ENCODE measurements at regions not wholly inside any gene's neighbourhood (a gene's known extent, or its start where the extent isn't known, plus 50 kb on each side); places are given as distances from the start of the nearest gene placed in this dataset.

GRCh38 chr3:84601303-84601702 is 357.5 kb upstream of the CADM2 start:
- intact Hi-C loops (cut with DNase I, micrococcal nuclease), result no loop called here
- no peaks in the 10 kb centered on the region for H3K36me3 Mint-ChIP-seq (ENCODE audit: low read depth)
- H3K9me3 ChIP-seq (ENCODE audit: control insufficient read depth in 1 of 2, insufficient read depth in 1 of 2, low read length in 2 of 2), result no peaks in the 10 kb centered on the region
- no peak overlapping the region for H3K4me3 ChIP-seq (ENCODE audit: low read length)
- TF ChIP-seq, protein P1, sequence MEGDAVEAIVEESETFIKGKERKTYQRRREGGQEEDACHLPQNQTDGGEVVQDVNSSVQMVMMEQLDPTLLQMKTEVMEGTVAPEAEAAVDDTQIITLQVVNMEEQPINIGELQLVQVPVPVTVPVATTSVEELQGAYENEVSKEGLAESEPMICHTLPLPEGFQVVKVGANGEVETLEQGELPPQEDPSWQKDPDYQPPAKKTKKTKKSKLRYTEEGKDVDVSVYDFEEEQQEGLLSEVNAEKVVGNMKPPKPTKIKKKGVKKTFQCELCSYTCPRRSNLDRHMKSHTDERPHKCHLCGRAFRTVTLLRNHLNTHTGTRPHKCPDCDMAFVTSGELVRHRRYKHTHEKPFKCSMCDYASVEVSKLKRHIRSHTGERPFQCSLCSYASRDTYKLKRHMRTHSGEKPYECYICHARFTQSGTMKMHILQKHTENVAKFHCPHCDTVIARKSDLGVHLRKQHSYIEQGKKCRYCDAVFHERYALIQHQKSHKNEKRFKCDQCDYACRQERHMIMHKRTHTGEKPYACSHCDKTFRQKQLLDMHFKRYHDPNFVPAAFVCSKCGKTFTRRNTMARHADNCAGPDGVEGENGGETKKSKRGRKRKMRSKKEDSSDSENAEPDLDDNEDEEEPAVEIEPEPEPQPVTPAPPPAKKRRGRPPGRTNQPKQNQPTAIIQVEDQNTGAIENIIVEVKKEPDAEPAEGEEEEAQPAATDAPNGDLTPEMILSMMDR (IDR thresholded peaks at IDR 0.05), result no peak
- H3K27me3 Mint-ChIP-seq, result no peaks in the 10 kb centered on the region
- no peak overlapping the region for H3K27ac Mint-ChIP-seq
- H3K27me3 ChIP-seq (ENCODE audit: control insufficient read depth in 1 of 2, insufficient read depth in 2 of 2, low read length in 2 of 2), result no peaks in the 10 kb centered on the region
- ChIA-PET POLR2A (no interaction called here), CTCF (no interaction called here)
- ATAC-seq (ENCODE audit: poor library complexity) (no peak), DNase-seq (no peak)
- no peaks in the 10 kb centered on the region for H3K36me3 ChIP-seq (ENCODE audit: insufficient read depth, low read length)
- no peaks in the 10 kb centered on the region for H3K4me1 Mint-ChIP-seq (ENCODE audit: low read depth)
- H3K4me1 ChIP-seq (ENCODE audit: insufficient read depth, low read length), result no peaks in the 10 kb centered on the region
- H3K9me3 Mint-ChIP-seq, result peaks cover 6% of the 10 kb centered on the region
- no peak overlapping the region for H3K4me3 Mint-ChIP-seq
- H3K27ac ChIP-seq (ENCODE audit: low read depth in 1 of 2, low read length in 2 of 2), result no peak overlapping the region

DNA sequence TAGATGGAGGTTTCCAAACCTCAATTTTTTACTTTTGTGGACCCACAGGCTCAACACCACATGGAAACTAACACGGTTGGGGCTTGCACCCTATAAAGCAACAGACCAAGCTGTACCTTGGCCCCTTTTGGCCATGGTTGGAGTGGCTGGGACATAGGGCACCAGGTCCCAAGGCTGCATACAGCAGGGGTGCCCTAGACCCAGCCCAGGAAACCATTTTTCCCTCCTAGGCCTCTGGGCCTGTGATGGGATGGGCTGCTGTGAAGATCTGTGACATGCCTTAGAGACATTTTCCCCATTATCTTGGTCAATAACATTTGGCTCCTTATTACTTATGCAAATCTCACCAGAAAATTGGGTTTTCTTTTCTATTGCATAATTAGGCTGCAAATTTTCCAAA is 337.0 kb upstream of the CADM2 start:
- intact Hi-C loops (cut with DNase I, micrococcal nuclease), result no loop called here
- no peak overlapping the region for H3K27ac Mint-ChIP-seq
- POLR2A ChIA-PET, result no interaction called here
- TF ChIP-seq, protein P1 (IDR thresholded peaks at IDR 0.05), result no peak
- H3K27me3 ChIP-seq (ENCODE audit: control insufficient read depth in 1 of 2, insufficient read depth in 2 of 2, low read length in 2 of 2), result no peaks in the 10 kb centered on the region
- no peak overlapping the region for H3K27ac ChIP-seq (ENCODE audit: low read depth in 1 of 2, low read length in 2 of 2)
- H3K27me3 Mint-ChIP-seq, result no peaks in the 10 kb centered on the region
- H3K4me1 Mint-ChIP-seq (ENCODE audit: low read depth), result no peaks in the 10 kb centered on the region
- H3K4me3 Mint-ChIP-seq, result no peak overlapping the region
- CTCF ChIA-PET, result no interaction called here
- H3K9me3 ChIP-seq (ENCODE audit: control insufficient read depth in 1 of 2, insufficient read depth in 1 of 2, low read length in 2 of 2), result peaks cover 0 to 4% of the 10 kb centered on the region in 2 experiments
- H3K36me3 ChIP-seq (ENCODE audit: insufficient read depth, low read length), result no peaks in the 10 kb centered on the region
- H3K4me3 ChIP-seq (ENCODE audit: low read length), result no peak overlapping the region
- no peak for DNase-seq
- ATAC-seq (ENCODE audit: poor library complexity), result no peak
- H3K36me3 Mint-ChIP-seq (ENCODE audit: low read depth), result no peaks in the 10 kb centered on the region
- peaks cover 17% of the 10 kb centered on the region for H3K9me3 Mint-ChIP-seq
- no peaks in the 10 kb centered on the region for H3K4me1 ChIP-seq (ENCODE audit: insufficient read depth, low read length)

DNA sequence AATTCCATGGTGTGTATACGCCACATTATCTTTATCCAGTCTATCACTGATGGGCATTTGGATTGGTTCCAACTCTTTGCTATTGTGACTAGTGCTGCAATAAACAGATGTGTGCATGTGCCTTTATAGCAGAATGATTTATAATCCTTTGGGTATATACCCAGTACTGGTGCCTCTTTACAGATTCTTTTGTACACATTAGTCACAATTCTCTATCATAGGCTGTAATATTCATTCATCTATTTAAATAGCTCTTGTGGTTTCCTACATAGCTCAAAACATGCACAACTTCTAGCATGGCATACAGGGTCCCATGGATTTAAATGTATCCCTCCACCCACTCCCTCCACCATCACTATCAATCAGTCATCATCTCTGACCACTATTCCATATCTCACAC is 324.1 kb upstream of the CADM2 start:
- H3K4me3 Mint-ChIP-seq, result no peak overlapping the region
- TF ChIP-seq, protein P1 (IDR thresholded peaks at IDR 0.05), result no peak
- H3K27me3 Mint-ChIP-seq, result no peaks in the 10 kb centered on the region
- POLR2A ChIA-PET, result no interaction called here
- Histone ChIP-seq H3K4me1 (ENCODE audit: insufficient read depth, low read length) (no peaks in the 10 kb centered on the region), H3K36me3 (ENCODE audit: insufficient read depth, low read length) (no peaks in the 10 kb centered on the region), H3K27ac (ENCODE audit: low read depth in 1 of 2, low read length in 2 of 2) (no peak overlapping the region), H3K4me3 (ENCODE audit: low read length) (no peak overlapping the region), H3K27me3 (ENCODE audit: control insufficient read depth in 1 of 2, insufficient read depth in 2 of 2, low read length in 2 of 2) (no peaks in the 10 kb centered on the region), H3K9me3 (ENCODE audit: control insufficient read depth in 1 of 2, insufficient read depth in 1 of 2, low read length in 2 of 2) (no peaks in the 10 kb centered on the region)
- DNase-seq (no peak), ATAC-seq (ENCODE audit: poor library complexity) (no peak)
- intact Hi-C loops (cut with DNase I, micrococcal nuclease), result no loop called here
- no peaks in the 10 kb centered on the region for H3K36me3 Mint-ChIP-seq (ENCODE audit: low read depth)
- no peaks in the 10 kb centered on the region for H3K4me1 Mint-ChIP-seq (ENCODE audit: low read depth)
- H3K27ac Mint-ChIP-seq, result no peak overlapping the region
- CTCF ChIA-PET, result no interaction called here
- H3K9me3 Mint-ChIP-seq, result peaks cover 19% of the 10 kb centered on the region

All from CD4-positive, alpha-beta T cell (primary cell).